Amygdala (tissue), 56 donors: ENCODE measurements at regions not wholly inside any gene's neighbourhood (a gene's known extent, or its start where the extent isn't known, plus 50 kb on each side); places are given as distances from the start of the nearest gene placed in this dataset.
"Not testable (repeated sequence)": the region's sequence is repeated elsewhere in the genome, so short reads cannot be mapped to it uniquely, and the experiment has no call there.

Source experiments
- DNase-seq, 56 donors: peaks; one replicate each; lab custom pipeline; 2025; lab: John Stamatoyannopoulos, UW

DNA sequence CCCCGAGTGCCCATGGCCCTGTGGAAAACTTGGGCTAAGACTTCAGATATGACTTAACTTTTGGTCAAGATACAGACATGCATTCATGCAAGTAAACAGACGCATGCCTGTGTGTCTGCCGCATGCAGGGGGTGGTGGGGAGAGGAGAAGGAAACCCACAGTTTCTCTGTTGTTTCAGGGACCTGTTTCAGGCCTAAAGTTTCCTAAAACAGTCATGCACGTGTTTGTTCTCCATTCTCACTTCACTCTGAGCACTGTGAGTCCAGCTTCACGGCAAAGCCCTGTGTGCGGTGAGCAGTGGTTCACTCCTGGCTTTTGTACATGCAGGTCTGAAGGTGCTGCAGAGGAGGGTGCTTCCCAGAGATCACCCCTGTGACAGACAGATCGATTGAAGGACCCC, 158.7 kb downstream of the FOXL1 start:
- no peak for DNase-seq

- DNase-seq = not testable (repeated sequence)
Measured at GRCh38 chr16:86738322-86738721, 160.0 kb downstream of the FOXL1 start.

- no peak for DNase-seq
Measured at GRCh38 chr16:86739178-86739577, 160.8 kb downstream of the FOXL1 start.

DNA sequence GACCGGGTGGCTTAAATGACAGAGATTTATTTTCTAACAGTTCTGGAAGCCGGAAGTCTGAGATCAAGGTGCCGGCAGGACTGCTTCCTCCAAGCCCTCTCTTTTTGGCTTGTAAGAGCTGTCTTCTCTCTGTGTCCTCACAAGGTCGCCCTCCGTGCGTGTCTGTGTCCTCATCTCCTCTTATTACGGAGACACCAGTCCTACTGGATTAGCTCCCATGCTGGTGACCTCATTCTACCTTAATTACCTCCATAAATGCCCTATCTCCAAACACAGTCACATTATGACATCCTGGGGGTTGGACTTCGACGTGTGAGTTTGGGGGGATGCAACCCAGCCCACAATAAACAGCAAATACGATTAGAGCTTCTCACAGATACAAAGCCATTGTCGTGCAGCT, 161.5 kb downstream of the FOXL1 start:
- no peak for DNase-seq

- no peak for DNase-seq
Measured at GRCh38 chr16:86740298-86740697, 161.9 kb downstream of the FOXL1 start.

DNA sequence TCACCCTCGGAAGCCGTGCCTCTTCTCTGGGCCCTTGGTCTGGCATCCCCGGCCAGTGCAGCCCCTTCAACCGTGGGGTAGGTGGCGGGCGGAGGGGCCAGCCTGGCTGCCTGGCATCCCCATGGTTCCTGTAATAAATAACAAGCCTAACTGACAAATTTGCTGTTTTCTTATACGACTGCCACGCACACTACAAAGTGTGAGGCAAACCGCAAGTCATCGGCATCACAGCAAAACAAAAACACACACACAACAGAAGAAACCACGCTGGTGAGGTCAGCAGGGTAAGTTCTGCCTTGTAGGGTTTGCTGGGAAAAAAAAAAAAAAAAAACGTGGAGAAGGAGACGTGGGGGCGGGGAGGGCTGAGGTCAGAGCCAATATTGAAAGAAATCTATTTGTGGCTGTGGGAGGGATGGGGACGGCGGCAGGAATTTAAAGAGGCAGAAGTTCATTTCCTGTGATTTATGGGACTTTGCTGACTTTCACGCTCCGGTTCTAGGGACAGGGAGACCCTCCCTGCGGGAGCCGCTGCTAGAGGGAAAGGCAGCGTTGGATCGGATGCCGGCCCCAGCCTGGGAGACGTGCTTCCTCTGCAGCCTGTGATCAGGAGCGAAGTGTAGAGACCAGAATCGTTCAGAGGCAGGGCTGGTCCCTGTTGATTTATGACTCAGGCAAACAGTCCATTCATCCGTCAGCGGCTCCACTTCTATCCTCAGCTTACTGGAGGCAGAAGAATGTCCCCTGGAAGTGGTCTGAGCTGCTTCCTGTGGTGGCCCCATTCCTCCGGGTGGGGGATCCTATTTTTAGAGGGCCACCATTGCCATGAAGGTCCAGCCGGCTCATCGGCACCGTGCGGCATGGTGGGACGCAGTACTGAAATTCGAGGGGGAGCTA, 162.8 kb downstream of the FOXL1 start:
- no peak for DNase-seq

DNA sequence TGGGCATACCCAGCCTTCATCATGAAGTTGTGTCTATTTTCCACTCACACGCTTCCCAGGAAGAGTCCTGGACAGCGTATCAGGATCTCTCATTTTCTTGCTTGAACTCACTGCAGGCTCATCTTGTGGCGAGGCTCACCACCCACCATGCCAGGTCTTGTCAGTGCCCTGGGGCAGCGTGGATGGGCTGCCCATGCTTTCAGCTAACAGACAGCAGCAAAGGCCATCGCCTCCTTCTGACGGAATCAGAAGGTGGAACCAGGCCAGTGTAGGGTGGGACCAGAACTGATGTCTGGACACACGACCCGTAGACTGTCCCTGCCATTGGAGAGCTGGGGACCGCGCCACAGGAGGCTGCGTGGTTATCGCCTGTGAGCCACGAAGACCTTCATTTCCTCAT, 169.4 kb downstream of the FOXL1 start:
- DNase-seq = no peak

- no peak for DNase-seq
Measured at GRCh38 chr16:86748652-86749051, 170.3 kb downstream of the FOXL1 start.

DNA sequence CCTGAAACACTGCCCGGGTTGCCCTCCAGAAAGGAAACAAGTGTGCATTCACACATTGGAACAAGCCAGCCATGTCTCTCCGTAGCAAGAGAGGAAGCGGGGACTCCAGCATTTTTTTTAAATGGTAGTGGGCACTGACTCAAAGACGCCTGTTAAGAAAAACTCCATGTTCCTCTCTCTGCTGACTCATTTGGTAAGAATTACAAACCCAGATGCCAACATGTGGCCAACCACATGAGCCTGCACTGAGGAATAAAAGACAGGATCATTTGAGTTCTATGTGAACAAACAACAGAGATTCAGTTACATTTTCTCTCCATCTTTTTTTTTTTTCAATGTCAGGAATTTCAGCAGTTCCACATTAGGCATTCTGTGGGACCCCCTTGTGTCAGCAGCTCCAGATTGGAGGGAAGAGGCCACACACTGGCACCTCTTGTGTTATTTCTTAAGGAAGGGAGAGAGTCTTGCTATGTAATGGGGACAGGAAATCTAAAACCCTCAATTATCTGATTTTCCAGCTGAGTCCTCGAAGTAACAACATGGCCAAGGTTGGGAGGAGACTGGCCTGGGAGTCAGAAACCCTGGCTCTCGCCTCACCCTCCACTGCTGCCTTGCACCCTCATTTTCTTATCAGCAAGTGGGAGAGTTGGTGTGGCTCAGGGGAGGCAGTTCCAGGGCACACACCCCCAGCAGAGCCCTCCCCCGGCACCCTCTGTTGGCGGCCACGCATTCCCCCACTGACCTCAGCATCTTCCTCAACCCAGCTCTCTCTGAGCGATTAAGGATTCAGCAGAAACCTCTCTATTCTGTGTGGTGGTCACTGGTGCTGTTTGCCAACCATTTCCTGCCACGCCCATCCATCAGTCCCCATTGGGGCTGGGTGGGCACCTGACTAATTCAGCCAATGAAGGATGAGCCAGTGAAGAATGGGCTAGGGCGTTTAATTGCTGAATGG, 173.0 kb downstream of the FOXL1 start:
- DNase-seq = no peak

- DNase-seq = no peak
Measured at GRCh38 chr16:86752582-86753175, 174.3 kb downstream of the FOXL1 start.

DNA sequence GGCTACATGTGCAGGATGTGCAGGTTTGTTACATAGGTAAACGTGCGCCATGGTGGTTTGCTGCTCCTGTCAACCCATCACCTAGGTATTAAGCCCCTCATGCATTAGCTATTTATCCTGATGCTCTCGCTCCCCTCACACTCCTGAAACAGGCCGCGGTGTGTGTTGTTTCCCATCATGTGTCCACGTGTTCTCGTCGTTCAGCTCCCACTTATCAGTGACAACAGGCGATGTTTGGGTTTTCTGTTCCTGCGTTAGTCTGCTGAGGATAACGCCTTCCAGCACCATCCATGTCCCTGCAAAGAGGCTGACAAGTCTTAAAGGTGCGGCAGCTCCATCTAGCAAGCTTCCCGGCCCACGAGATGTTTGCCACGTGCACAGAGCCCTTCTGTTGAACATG, 175.1 kb downstream of the FOXL1 start:
- no peak for DNase-seq

DNA sequence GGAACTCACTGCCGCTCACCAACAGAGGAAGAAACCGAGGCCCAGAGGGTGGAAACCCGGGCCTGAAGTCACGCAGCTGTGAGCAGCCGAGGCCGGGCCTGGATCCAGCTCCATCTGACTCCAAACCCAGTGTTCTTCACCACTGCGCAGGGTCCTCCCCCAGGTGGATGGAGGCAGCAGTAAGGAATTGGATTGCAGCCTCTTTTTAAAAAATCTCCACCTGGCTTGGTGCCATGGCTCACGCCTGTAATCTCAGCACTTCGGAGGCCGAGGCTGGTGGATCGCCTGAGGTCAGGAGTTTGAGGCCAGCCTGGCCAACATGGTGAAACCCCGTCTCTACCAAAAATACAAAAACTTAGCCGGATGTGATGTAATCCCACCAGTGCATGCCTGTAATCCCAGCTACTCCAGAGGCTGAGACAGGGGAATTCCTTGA, 177.2 kb downstream of the FOXL1 start:
- no peak for DNase-seq

- no peak for DNase-seq
Measured at GRCh38 chr16:86756882-86757703, 178.7 kb downstream of the FOXL1 start.

- DNase-seq = no peak
Measured at GRCh38 chr16:86757704-86758040, 179.3 kb downstream of the FOXL1 start.

DNA sequence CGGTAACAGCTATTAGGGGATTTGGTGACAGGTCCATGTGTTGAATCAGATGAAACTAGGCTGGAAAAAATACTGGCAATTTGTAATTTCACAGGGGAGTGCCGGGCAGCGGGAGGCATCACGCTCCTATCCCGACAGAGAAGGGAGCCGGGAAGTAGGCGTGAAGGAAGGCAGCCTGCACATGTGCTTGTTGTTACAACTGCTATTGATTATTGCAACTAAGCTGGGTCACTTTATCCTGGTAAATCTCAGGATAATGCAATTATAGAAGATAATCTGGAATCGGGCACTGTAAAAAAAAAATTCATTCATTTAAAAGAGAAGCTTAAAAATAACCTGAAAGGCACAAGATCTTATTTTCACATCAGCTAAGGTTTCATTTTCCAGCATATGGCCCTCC, 180.6 kb downstream of the FOXL1 start:
- no peak for DNase-seq

DNA sequence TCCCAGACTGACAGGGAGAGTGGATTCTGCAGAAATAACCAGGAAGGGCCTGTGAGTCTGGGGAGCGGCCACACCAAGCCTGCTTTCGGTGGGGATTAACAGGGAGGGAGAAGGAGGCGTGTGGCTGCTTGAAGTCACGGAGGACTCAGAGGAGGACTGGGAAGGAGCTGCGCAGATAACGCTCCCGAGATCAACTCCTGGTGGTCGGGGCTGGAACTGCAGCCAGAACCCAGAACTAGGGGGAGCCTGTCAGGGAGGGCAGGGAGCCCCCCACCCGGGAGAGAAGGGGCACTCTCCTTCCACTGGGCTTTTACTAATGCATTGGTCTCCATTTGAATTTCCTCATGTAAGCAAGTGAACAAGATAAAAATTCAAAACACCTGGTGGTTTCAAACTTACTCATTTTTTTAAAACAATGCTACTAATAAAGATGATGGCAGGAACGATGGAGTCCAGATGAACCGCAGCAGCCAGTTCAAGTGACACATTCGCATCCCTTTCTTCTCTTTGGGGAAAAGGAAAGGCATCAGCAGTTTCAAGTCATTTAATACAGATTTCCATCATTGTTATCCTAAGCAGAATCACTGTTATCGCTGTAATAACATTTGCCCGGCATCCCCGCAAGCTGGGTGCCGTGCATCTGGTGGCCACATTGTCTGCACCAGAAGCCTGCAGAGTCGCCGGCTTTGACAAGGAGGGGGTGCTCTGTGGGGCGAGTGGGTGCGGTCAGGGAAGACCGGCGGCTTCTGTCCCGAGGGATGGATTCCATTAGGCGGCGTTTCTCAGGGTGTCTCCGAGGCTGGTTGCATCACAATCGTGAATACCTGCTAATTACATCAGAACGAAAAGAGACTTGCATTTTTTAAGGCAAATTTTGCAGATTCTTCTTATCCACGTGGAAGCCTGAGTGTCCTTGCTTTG, 183.0 kb downstream of the FOXL1 start:
- peak in 10 of 56 donors; percentile 1 to 39 (median 8) for DNase-seq

GRCh38 chr16:86762095-86762494, 183.7 kb downstream of the FOXL1 start:
- DNase-seq = no peak

DNA sequence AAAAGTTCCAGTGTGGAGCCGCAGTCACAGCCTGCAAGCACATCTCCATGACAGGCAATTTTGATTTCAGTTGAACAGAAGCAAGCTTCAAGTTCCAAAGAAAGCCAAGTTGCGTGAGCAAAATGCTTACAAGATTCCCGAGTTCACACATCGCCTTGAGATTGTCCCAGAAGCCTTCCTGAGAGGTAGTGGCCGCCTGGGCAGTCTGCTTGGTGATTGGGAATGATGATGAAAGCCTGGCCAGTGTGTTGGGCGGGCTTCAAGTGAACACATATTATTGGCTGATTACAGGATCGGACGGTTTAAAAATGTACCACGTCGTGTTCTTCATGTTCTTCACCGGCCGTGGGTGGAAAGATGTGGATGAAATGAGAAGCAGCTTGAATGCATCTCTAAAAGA, 185.5 kb downstream of the FOXL1 start:
- no peak for DNase-seq

DNA sequence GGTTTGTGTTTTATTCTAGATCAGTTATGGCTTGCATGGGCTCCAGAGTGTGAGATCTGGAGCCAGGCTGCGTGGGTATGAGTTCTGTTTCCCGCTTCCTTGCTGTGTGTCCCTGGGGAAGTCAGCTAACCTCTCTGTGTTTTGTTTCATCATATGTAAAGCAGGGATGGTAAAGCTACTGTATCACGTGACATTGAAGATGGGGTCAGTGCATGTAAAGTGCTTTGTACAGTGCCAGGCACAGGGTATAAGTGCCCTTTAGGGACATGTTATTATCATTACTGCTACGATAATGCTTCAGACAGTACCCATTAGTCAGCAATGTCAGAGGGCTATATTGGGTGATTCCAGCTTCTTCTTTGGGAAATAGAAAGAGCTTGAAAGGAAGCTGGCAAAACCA, 186.2 kb downstream of the FOXL1 start:
- no peak for DNase-seq
